AG08395 (cell line): ENCODE measurements at regions not wholly inside any gene's neighbourhood (a gene's known extent, or its start where the extent isn't known, plus 50 kb on each side); places are given as distances from the start of the nearest gene placed in this dataset.
A peak's percentile ranks its signal among the peaks of the same experiment; 100 is the strongest.

ENCODE experiments used
- DNase-seq: peaks from one replicate; pipeline ENCODE4 v3.0.0; 2012; ENCODE audit warnings: mixed read lengths, low spot score

DNA sequence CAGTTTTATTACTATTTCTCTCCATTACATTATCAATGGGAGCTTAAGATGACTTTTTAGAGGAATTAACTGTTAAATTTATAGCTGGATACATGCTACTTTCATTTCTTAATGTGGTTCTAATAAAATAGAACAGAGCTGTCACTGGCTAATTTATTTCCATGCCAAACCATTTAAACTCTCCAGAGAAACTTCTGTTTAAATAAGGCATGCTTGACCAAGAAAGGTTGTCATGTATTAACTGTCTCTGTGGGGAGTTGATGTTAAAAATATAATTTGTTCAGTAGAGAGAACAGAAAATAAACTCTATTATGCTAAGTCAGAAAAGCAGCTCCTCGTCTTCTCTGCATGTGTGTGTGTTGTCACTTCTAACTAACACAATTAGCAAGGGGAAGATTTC is 447.4 kb downstream of the SLC16A7 start:
- no peak for DNase-seq

DNA sequence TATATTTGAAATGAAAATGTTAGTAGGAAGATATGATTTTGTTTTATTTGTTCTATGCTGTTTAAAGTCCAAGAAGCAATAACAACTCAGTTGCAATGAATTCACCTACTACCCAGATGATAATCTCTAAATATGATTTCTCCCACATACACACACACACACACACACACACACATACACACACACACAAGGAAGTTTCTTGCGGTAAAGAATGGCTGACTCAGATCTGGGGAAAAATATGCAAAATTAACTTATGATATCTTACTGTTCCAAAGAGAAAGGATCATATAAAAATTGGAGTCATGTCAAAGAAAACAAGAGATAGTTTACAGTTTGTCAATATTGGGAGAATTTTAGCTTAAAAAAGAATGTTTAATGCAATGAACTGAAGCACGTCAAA is 456.7 kb downstream of the SLC16A7 start:
- DNase-seq: no peak

DNA sequence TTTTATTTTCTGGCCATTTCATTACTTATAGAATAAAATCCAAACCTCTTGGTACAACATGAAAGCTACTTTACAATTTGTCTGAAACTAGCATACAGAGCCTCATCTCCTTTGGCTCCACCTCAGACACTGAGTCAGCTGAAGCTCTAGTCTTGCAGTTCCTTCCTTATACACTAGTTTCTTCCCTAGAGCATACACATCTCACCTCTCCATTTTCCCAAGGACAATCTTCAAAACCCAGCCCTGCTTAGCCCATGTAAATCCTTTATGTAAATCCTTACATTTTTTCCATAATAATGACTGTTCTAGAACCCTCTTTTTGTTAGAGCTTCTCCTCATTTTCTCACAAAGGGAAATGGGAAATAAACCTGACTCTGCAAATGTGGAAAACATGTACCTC is 463.4 kb downstream of the SLC16A7 start:
- DNase-seq: peak; percentile 8

DNA sequence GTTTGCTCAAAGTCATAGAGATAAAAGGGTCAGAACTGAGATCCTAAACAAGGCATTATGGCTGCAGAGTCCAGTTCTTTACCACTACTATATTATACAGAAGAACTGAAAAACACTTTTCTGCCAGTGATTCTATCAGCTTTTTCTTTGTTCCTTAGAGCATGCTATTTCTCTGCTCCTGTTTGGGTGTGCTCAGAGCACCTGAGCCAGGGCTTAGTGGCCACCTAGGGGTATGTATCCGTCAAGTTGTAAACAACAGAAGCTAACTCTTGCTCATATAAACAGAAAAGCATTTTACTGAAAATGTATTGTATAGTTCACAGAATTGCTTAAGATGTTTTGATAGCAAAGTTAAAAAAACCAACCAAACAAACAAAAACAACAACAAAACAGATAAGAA is 470.8 kb downstream of the SLC16A7 start:
- no peak for DNase-seq

DNA sequence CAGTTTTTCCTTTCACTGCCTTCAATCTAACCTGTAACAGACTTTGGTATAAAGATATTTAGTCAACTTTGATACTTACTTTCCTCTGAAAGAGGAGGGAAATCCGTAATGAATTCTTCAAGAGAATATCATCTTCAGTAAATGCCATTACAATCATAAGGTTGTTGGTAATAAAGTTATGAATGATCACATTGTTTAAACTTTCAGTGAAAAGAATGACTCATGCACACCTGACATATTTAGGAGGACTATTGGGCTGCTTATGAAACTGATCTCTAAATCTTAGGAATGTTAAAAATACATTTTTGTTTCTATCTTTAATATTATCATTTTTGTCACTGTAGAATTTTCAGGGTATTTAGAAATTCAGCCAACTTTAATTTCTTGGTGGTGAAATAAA is 474.7 kb downstream of the SLC16A7 start:
- DNase-seq: no peak

DNA sequence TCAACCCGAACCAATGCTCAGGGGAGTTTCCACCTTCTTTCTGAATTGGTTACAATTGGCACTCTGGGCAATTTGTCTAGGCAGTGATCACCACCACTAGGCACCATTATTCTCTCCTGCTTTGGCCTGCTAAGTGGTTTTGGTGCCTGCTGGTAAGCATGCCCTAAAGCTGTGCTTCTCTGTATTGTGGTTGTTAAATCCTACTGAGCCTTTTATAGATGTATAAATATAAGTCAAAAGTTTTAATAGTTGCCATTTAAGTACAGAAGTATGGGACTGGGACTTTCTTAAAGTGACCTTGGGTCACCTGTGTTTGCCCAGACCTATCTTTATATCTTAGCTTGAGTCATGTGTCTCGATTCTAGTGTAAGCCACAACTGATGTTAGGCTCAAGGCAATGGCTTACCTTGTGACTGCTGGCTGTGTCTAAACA is 475.9 kb downstream of the SLC16A7 start:
- DNase-seq: no peak

DNA sequence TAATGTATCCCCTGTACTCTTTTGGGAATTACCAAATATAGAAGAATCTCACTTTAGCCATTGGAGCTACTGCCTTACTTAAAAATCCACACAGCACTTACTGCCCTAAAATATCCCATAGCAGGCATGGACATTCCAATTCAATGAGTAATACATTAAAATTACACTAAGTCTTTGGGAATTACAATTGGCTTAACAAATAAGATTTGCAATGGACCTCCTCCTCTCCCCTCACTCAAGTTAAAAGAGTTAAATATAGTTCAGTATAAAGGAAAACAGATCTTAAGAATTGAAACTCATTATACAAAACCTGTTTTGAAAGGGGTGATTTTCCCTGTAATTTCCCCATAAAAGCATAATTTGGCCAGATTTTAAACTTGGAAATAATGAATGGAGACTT is 477.1 kb downstream of the SLC16A7 start:
- peak; percentile 11 for DNase-seq

DNA sequence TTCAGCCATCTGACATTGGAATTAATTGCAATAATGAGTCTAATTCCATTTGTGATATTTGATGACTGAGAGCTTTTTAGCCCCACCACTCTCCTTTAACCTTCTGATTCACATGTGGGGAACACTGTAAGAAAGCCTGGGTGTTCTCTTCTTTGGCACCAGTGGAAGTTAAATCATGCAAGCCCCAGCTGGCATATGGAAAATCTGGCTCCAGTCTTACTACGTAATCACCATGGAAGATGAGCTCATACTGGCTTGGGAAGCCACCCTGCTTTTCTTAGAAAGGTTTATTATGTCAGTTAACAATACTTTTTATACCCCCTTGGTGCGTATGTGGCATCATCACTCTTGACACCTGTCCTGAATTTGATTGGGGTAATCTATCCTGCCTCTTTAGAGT is 479.3 kb downstream of the SLC16A7 start:
- no peak for DNase-seq

DNA sequence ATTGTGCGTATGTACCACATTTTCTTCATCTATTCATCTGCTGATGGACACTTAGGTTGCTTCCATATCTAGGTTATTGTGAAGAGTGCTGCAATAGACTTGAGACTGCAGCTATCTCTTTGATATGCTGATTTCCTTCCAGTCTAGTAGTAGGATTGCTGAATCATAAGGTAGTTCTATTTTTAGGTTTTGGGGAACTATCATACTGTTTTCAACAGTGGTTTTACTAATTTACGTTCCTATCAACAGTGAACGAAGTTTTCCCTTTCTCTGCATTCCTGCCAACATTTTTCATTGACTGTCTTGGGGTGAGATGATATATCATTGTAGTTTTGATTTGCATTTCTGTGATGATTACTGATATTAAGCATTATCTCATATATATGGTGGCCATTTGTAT is 482.2 kb downstream of the SLC16A7 start:
- no peak for DNase-seq

DNA sequence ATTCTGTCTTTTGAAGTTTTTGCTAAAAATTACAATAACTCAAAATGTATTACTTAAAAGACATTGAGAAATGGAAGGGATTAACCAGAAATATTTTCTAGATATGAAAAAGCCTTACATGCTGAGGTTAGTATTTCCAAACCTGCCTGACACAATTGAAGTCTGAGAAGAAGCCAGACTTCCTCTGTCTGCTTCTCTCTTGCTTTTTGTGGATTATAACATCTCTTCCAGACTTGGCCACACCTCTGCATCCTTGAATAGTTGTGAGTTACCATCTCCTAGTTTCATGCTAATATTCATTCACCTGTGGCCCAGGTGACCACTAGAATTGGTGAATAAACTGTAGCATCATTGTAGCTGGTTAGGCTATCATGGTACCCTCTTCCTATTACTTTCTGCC is 497.6 kb downstream of the SLC16A7 start:
- no peak for DNase-seq

DNA sequence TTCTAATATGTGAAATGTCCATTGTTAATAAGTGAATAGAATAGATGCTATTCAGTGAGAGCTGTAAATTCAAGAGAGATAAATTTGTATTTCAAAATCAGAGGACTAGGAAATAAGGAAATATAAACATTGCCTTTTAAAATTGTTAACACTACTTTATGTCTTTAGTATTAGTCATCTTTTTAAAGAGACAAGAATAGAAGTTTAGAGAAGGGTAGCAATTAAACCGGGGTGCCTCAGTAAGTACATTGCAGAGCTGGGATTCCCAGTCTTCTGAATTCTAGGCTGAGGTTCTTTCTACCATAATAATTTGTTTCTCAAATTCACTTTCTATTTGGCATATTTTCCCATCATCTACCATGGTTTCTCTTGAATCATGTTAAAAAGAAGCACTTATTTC is 498.6 kb downstream of the SLC16A7 start:
- DNase-seq: no peak

DNA sequence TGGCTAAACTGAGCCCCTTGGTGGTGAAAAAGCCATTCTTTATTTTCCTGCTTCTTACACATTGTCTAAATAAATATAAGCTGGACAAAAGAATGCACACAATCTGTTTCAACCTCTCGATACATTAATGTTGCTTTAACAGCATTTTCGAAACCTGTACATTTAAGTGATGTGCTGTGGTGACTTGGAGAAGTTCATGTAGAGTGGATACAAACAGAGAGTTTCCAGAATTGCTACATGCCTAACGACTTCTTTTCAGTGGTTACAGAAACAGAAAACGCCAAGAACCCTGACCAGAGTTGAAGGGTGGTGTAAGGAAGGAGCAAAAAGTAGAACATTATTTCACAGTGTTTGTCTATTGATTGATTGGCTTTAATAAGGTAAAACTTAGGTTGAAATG is 500.9 kb downstream of the SLC16A7 start:
- no peak for DNase-seq

DNA sequence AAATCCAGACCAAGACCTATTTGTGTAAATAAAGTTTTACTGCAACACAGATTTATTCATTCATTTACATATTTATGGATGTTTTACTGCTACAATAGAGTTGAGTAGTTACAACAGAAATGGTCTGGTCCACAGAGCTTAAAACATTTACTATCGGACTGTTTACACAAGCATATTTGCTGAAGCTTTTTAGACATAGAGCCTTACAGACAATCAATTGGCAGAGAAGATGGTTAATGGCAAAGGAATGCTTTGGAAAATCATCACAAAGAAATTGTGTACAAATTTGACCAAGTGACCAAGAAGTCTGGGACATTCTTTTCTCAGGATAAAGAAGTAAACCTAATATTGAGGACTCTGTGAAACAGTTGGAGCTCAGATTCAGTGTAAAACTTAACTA is 504.3 kb downstream of the SLC16A7 start:
- no peak for DNase-seq

DNA sequence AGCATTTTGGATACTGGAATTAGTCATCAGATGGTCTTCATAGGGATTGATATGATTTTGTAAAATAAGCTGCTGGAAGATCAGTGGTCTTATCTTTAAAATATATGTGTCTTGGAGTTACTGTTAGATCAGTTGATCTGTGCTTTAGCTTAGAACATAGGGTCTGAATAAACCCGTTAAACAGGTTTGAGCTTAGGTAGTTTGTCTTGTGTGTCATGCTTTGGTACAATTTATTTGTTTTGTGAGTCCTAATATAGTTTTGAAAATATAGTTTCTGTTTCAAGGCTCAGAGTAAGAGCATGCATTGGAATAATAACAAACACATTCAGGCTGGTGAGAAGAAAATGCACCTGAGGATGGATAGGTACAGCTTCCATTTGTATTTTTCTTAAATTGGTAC is 505.0 kb downstream of the SLC16A7 start:
- DNase-seq: no peak

DNA sequence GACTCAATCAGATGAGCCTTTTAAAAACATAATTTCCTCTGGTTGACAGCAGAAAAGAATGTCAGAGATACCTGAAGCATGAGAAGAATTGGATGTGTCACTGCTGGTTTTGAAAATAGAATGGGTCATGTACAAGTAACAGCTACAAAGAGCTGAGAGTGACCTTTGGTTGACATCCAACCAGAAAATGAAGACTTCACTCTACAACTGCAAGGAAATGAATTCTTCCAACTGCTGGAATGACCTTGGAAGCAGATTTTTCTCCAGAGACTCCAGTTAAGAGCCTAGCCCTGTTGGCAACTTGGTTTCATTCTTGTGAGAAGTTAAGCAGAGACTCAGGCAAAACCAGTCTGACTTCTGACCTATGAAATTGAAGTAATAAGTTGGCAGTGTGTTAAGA is 505.9 kb downstream of the SLC16A7 start:
- peak; percentile 19 for DNase-seq

DNA sequence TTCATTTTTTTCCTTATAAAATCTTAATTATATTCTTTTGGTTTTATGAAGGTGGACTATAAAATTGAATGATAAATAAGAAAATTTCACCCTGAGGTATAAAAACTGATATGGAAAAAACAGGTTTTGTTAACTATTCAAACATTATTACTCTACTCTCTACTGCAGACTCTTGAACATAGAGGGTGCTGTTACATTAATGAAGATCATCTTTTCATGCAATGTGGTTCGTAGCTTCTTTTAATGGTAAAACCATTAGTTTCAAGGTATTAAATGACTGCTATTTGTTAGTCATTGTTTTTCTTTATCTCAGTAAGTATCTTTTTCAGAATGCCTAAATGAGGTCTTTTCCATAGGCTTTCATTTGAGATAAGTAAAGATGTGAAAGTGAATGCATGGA is 510.4 kb downstream of the SLC16A7 start:
- no peak for DNase-seq

DNA sequence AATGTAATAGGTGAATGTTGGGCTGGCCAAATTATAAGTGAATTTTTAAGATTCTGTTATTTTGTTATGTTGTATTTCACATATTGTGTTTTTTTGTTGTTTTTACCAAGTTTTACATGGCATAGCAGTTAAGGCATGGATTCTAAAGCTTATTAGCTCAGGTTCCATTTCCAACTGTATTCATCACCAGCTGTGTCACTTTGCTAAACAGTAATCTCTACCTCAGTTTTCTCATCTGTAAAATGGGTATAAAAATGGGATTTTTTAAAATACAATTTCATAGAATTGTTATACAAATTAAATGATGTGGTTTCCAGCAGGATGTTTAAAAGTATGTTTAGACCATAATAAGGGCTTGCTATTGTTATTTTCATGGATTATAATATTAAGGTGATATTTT is 512.2 kb downstream of the SLC16A7 start:
- no peak for DNase-seq

DNA sequence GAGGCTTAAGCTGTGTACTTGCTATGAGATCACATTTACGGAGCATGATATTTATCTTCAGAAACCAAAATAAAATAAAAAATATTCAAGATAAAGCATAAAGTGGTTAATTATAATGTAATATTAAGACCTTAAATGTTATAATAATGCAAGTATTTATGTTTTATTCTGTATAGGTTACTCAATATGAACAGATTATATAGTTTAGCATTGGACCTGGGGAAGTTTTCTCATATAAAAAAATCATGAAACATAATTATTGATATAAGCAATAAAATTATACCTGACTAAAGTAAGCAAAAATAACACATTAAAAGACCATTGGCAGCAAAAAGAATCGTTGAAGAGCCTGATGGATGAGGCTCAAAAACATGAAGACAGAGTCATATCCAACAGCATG is 516.2 kb downstream of the SLC16A7 start:
- no peak for DNase-seq

DNA sequence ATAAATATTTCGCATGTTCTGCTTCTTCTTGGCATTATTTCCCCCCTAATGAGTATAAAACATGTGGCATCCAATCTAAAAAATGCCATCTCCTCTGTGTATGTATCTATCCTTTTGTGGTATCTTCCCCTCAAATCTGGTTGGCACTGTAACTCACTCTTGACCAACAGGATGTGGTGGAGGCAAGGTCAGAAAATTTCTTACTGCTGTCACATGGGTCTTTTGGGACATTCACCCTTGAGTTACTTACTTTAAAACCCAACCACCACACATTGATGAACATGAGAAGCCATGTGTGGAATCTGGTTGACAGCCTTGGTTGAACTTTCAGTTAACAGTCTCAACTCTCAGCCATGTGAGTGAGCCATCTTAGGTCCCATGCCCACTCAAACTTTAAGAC is 516.9 kb downstream of the SLC16A7 start:
- DNase-seq: no peak

DNA sequence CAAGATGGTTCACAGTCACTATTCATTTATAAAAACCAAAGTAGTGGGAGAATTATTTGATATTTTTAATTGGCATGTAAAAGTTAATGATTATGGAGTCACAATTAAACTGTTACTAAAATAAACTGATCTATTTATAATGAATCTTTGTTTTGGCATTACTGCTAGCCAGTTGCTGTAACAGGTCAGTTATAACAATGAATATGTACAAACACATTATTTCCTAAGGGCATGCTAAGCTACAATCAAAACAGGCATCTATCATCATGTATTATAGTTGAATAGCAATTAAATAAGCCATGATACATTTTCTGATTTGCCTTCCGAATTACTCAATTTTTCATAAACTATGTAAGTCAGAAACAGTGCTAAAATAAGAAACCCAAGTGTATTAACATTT is 518.3 kb downstream of the SLC16A7 start:
- DNase-seq: no peak

DNA sequence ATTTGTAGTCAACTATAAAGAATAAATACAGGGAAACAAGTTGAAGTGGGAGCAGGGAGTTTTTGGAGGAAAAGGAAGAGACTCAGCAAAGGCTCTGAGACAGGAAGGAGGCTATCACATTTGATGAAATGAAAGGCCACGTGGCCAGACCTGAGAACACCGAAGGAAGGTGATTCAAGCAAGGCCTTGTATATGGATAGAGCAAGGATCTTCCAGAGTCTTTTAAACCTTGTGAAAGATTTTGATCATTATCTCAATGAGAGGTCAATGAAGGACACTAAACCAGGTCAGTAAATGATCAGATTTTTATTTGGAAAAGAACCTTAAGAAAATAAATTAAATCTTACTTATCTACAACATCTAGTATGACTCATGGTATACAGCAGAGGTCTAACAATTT is 523.5 kb downstream of the SLC16A7 start:
- DNase-seq: no peak

DNA sequence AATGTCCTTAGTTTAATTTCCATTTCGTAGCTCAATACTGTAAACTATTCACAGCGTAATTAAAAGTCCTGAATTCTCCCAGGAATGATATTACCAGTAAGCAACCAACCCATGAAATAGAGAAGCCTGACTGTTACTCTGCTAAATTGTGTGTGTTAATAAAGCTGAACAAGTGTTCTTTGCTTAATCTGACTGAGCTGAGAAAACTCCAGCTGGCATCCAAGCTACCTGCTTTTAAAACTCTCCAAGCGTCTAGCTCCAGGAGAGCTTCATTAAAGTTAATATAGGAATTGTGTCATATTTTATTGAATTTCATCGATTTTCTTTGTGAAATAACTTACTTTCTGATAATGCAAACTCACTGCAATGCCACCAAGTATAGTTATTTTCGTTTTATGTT is 524.4 kb downstream of the SLC16A7 start:
- no peak for DNase-seq

DNA sequence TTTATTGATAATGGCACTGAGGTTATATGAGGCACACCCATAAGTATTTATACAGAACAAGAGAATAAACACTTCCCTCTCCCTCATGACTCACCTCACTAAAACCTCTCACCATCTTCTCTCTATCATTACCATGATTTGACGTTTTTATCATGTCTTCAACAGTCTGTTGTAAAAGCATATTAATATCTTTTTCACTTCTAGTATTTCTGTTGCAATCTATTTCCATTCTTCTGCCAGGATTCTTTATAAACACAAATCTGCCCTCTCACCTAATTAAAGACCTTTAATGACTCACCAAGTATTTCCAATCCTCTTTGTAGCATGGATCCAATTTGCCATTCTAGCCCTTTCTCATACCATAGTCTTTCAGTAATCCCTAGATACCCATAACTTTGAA is 527.7 kb downstream of the SLC16A7 start:
- DNase-seq: peak; percentile 6

DNA sequence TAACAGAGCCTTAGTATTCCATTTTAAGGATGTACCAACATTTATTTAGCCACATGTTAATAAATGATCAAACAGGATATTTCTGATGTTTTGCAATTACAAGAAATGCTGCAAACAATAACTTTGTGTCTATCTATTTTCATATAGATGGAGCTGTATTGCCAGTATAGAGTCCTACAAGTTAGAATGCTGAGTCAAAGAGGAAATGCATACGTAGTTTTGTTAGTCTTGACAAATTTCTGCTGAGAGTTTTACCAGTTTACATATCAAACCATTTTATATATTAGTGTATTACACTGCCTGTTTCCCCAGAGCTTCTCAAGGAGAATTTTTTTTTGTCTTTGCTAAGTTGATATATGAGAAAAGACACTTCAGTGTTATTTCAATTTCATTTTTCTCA is 541.7 kb downstream of the SLC16A7 start:
- no peak for DNase-seq

DNA sequence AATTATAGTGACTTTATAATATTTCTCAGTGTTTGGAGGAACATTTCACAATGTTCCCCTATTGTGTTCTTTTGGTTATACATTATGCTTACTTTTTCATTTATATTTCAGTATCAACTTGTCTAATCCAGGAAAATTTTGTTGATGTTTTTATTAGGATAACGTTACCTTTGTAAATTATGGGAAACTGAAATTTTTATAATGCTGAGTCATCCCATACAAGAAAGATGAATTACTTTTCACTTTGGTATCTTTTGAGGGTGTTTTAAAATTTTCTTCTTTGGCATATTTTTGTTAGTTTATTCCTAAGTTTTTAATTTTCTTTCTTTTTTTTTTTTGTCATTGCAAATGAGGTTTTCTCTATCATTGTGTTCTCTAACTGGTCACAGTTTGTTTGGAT is 542.7 kb downstream of the SLC16A7 start:
- no peak for DNase-seq
